DMS53 (cell line): ENCODE measurements at regions not wholly inside any gene's neighbourhood (a gene's known extent, or its start where the extent isn't known, plus 50 kb on each side); places are given as distances from the start of the nearest gene placed in this dataset.

Source experiments
- DNase-seq: peaks from one replicate; lab custom pipeline; 2025; lab: John Stamatoyannopoulos, UW

DNA sequence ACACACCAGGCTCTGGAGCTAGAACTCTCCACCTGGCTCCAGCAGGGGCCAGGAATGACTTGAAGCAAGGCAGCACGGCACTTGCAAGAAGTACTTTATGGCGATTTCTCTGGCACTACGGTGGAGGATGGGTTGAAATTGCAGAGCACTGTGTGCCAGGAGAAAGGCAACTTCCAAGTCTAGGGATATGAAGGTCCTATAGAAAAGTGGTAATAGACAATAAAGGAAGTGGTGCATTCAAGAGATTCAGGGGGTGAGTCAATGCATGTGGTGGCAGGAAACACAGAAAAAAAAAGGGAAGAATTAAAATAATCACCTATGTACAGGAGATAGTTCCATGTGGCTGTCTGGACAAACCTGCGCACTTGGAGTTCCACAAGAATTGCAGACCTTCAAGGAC, 240.3 kb upstream of the DYNLRB2 start:
- no peak for DNase-seq

- DNase-seq, result peak; percentile 58
Measured at GRCh38 chr16:80299416-80299815, 241.4 kb upstream of the DYNLRB2 start.

DNA sequence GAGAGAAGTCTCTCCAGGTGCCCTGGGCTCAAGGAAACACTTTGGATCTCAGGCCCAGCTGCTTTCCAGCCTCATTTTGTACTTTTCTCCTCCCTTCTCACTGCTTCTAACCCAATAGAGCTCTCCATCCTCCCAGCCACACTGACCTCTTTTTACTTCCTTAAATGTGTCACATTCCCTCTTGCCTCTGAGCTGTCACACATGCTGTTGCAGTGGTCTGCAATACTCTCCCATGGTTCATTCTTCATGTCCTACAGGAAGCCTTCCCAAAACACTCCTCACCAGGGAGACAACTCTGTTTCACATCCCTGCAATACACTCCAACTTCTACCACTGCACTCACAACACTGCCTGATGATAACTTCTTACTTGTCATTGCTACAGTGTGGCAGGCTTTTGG, 242.1 kb upstream of the DYNLRB2 start:
- DNase-seq, result peak; percentile 56

DNA sequence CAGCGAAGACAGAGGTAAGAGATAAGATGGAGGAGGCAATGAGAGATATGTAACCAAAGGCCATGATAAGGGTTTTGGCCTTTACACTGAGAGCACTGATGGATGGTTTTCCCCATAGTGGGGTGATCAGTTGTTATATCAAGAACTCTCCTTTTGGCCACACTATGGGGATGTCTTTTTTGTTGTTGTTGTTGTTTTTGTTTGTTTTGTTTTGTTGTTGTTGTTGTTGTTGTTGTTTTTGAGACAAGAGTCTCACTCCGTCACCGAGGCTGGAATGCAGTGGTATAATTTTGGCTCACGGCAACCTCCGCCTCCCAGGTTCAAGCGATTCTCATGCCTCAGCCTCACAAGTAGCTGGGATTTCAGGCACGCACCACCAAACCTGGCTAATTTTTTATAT, 244.8 kb upstream of the DYNLRB2 start:
- DNase-seq, result no peak

DNA sequence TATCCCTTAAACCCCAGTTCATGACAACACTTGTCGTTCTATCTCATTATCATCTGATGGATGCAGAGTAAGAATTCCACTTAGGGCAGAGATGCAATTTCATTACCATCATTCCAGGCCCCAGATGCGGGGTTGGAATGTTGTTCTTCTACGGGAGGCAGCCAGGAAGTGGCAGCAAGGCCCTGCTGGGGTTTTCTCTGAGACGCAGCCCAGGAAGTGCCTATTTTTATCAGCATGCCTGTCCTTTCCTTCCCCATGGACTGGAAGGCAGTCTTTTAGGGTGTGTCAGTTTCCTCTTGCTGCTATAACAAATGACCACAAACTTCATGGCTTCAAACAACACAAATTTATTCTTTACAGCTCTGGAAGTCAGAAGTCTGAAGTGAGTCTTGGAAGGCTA, 246.6 kb upstream of the DYNLRB2 start:
- no peak for DNase-seq

DNA sequence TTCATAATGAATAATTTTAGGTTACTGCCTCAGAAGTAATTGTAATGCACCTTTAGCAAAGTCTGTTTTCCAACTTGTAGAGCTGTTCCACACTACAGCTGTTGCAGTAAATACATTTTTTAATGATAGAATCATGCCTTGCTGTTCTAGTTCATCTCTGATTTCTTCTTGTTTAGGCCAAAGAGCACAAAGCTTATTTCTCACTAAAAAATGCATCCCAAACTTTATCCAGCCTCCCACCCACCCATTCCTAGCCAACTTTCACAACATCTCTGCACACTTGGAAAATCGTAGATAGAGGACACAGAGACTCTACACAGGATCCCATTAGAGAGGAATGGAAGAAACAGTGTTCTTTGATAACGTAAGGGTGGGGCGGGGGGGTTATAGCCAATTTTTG, 252.2 kb upstream of the DYNLRB2 start:
- no peak for DNase-seq

DNA sequence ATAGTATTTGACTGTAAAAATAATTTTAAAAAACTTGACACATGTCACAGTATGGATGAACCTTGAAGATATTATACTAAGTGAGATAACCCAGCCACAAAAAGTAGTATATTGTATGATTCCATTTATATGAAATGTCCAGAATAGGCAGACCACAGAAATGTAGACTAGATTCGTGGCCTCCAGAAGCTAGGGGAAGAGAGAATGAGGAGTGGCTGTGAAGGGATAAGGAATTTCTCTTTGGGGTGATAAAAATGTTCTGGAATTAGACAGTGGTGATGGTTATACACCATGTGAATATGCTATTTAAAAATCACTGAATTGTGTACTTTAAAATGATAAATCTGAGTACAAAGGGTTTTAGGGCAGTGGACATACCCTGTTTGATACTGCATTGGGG, 253.1 kb upstream of the DYNLRB2 start:
- DNase-seq, result no peak

- no peak for DNase-seq
Measured at GRCh38 chr16:80285104-80285503, 255.7 kb upstream of the DYNLRB2 start.

- DNase-seq, result no peak
Measured at GRCh38 chr16:80283466-80284392, 257.1 kb upstream of the DYNLRB2 start.

DNA sequence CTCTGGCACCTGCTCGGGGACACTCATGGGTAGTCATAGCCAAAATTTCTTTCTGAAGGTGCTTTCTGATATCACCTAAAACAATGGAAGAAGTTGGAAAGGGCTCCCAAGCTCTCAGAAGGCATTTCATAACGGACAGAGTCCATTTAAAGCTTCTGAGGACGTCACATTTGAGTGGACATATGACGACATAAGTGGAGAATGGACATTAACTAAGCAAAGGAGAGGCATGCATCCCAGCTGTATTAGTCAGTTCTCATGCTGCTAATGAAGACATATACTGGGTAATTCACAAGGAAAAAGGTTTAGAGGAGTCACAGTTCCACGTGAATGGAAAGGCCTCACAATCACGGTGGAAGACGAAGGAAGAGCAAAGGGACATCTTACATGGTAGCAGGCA, 260.2 kb upstream of the DYNLRB2 start:
- DNase-seq, result no peak

DNA sequence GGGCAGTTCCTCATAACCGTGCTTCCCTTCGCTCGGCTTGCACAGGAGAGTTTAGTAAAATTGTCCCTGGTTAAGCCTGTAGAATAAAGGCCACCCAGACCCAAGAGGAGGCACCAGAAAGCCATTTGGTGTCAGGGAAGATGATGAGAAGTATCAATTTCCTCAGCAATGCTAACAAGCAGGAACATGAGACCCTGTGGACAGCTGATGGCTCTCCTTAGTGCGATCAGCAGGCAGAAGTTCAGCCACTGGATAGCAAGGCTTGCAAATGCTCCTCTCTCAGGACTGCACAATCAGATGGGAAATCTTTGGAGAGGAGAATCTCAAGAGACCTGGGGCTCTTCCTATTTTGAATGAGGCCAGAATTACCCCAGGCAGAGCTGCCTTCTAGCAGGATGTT, 261.1 kb upstream of the DYNLRB2 start:
- no peak for DNase-seq

- DNase-seq, result peak; percentile 24
Measured at GRCh38 chr16:80277182-80277581, 263.6 kb upstream of the DYNLRB2 start.

DNA sequence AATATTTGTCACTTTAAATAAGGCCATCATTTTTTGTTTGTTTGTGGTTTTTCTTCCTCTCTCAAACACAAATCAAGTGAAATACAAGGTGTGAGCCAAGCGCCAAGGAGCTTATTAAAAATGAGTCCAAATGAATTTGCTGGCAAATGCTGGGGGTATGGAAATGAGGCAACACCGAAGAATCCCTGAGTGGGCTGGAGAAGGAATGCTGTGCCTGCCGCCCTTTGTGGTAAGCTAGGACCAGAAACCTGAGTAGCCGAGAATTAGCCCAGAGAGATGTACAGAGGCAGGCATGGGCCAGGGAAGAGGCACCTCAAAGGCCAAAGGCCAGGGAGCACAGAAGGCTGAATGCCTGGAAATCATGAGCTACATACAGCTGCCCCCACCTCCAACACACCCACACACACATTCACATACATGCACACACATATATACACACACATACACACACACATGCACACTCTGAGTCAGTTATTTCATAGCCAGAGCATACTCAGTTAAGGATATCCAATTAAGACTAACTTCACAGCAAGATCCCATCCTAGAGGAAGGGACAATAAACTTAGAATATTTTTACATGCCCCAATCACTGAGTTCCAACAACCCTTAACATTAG, 266.1 kb upstream of the DYNLRB2 start:
- no peak for DNase-seq

DNA sequence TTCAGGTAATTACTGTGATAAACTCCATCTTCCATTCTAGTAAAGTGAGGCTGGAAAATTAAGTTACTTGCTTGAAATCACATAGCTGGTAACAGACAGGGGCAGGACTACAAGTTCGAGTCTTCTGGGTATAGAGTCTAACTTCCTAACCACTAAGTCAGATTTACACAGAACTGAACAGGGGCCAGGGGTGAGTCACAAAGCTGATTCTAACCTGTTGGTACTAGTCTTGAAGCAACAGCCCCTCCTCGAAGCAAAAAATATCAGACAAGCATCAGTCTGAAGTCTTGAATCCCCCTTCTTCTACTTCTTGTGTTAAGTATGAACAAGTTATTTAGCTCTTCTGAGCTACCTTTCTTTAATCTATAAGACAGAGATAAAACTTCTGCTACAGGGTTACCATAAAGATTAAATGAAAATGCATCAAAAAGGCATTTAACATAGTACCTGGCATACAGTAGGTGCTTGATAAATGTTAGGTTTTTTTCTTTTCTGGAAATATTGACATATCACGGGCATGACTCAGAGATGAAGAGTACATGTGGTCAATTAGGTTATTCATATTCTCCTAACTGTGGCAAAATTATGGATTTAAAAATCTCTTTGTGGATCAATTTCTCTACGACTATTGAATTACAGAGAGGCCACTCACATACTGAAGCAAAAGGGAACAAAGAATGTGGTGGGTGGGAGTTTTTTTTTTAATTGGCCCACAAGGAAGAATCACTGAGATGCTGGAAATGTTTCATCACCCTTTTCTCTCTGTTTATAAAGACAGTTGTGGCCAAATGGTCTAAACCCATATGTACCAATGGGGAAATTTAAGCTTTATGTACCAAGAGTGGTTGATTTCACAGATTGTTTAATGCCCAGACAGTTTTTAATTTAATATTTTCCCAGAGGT, 266.9 kb upstream of the DYNLRB2 start:
- DNase-seq, result no peak

DNA sequence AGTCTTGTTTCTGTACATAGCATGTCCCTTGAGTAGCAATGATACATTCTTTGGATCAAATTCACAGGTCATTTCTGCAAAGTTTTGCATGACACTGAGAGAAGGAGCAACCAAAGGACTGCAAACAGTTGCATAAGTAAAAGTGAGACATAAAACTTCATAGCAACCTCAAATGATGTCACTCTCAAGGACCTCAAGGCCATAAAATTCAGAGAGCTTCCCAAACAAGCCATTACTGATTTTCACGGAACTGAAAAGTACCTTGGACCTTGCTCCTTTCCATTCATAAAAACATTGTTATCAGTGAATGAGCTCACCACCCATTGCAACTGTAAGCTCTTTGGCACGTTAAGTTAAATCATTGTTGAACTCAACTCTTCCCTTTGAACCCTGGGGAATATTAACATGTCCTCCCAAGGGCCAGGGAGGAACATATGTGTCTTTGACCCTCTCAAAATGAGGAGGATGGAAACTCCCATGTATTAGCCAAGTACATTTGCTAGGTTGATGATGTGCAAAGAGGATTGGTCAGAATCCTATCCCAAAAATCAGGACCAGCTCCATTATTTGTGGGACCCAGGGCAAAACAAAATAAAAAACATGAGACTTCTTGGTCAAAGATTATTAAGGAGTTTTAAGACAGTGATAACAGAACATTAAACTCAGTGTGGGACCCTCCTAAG, 275.0 kb upstream of the DYNLRB2 start:
- no peak for DNase-seq

GRCh38 chr16:80263848-80264694, 276.7 kb upstream of the DYNLRB2 start:
- peak; percentile 3 for DNase-seq

DNA sequence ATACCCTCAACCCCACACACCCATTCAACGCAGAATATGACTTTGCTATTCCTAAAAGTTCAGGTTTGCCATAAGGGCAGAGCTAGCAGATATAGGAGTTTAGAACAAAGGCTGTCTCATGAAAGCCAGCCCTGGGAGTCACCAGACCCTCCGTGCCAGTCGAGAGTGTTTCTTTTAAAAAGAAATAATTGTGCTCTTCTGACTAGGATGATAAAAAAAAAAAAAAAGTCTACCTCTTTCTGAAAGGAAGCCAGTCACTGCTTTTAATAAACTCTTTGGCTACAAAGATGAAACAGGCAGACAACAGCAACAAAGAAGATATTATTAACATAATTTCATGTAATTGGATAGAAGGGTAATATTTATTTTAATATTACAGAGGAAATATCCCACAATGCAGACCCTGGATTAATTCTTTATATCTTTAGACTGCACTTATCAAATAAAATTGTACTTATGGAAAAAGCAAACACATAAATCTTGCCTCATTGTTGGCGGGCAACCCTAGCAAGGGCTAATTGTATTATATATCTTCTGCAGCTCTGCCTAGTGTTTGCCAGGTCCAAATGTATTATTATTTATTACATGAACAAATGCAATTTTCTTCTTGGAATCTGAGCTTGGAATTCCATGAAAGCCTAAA, 277.5 kb upstream of the DYNLRB2 start:
- no peak for DNase-seq

GRCh38 chr16:80260906-80261311, 279.9 kb upstream of the DYNLRB2 start:
- no peak for DNase-seq

DNA sequence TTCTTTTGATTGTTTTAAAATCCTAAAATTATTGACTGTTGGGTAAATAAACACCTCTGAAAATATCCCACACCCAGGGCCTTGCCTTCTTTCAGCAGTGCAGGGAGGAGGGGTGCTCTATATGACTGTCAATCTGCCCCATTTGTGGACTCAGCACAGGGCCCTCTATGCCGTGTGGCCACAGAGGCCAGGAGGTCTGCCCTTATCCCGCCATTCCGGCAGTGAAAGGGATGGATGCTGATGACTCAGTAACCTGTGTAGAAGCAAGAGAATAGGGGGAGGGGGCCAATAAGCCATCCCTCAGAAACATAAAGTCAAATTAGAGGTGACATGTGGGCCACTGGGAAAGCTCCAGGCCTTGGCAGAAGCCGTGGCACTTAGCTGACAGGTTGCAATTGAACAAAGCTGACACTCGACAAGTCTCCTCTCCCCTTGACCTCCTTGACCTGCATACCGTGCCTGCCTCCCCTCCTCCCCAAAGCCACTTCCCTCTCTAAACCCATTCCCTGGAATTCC, 281.4 kb upstream of the DYNLRB2 start:
- DNase-seq, result no peak

- no peak for DNase-seq
Measured at GRCh38 chr16:80258407-80258806, 282.4 kb upstream of the DYNLRB2 start.
